Activated T-cell treated with anti-CD3 and anti-CD28 coated beads for 24 hours (primary cell): ENCODE measurements at regions not wholly inside any gene's neighbourhood (a gene's known extent, or its start where the extent isn't known, plus 50 kb on each side); places are given as distances from the start of the nearest gene placed in this dataset.

Experiments
- DNase-seq: peaks from one replicate; pipeline ENCODE4 v3.0.0-alpha.2; 2020; ENCODE audit warnings: low read depth

- no peak for DNase-seq
Measured at GRCh38 chr2:67625178-67625577, 228.0 kb downstream of the ETAA1 start.

- DNase-seq, result no peak
Measured at GRCh38 chr2:67625690-67626475, 228.8 kb downstream of the ETAA1 start.

- DNase-seq, result no peak
Measured at GRCh38 chr2:67626656-67627055, 229.5 kb downstream of the ETAA1 start.

GRCh38 chr2:67627456-67628207 is 230.5 kb downstream of the ETAA1 start:
- DNase-seq, result no peak

- no peak for DNase-seq
Measured at GRCh38 chr2:67628892-67629291, 231.8 kb downstream of the ETAA1 start.

GRCh38 chr2:67631483-67631882 is 234.3 kb downstream of the ETAA1 start:
- DNase-seq, result no peak

- DNase-seq, result no peak
Measured at GRCh38 chr2:67633212-67633856, 236.2 kb downstream of the ETAA1 start.

GRCh38 chr2:67638146-67638545 is 241.0 kb downstream of the ETAA1 start:
- DNase-seq, result no peak

GRCh38 chr2:67641312-67642045 is 244.3 kb downstream of the ETAA1 start:
- DNase-seq, result no peak

GRCh38 chr2:67642046-67642382 is 244.9 kb downstream of the ETAA1 start:
- DNase-seq, result no peak

- DNase-seq, result no peak
Measured at GRCh38 chr2:67642961-67643360, 245.8 kb downstream of the ETAA1 start.

- no peak for DNase-seq
Measured at GRCh38 chr2:67645280-67646138, 248.4 kb downstream of the ETAA1 start.

GRCh38 chr2:67646714-67647333 is 249.7 kb downstream of the ETAA1 start:
- DNase-seq, result no peak

GRCh38 chr2:67649331-67650261 is 252.5 kb downstream of the ETAA1 start:
- DNase-seq, result no peak

- no peak for DNase-seq
Measured at GRCh38 chr2:67650291-67651133, 253.4 kb downstream of the ETAA1 start.

GRCh38 chr2:67651565-67651964 is 254.4 kb downstream of the ETAA1 start:
- no peak for DNase-seq

GRCh38 chr2:67652679-67653078 is 255.5 kb downstream of the ETAA1 start:
- DNase-seq, result no peak

GRCh38 chr2:67656875-67657274 is 259.7 kb downstream of the ETAA1 start:
- no peak for DNase-seq

GRCh38 chr2:67658820-67659219 is 261.7 kb downstream of the ETAA1 start:
- DNase-seq, result no peak
